22Rv1 (cell line): ENCODE measurements at regions not wholly inside any gene's neighbourhood (a gene's known extent, or its start where the extent isn't known, plus 50 kb on each side); places are given as distances from the start of the nearest gene placed in this dataset.

Experiments
- ZFX ChIP-seq: fragments of 450-650 bp; IDR thresholded peaks from 2 replicates; pipeline ENCODE4 v1.6.1; 2017; ENCODE audit warnings: antibody characterized with exemption, borderline replicate concordance
- TF ChIP-seq, protein P1 (sequence below): fragments of 450-650 bp; IDR thresholded peaks from 2 replicates; pipeline ENCODE4 v1.5.1; 2017; ENCODE audit warnings: mild to moderate bottlenecking

DNA sequence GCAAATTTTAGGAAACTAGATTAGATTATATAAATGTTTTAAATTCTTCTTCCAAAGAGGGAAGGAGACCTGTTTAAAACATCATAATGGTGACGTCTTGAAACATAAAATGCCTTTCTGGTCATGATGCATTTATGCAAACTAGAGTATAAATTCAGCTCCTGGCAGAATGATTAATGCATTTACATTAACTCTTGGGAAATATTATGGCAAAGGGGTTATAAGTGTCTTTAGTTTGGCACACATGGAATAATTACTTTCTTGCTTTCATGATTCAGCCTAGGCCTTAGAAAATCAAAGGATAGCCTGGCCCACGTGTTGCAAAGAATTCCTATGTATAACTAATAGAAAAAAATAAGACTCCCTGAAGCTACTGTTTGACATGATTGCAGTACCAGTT lies 639.2 kb downstream of the RFPL4B start:
- TF ChIP-seq, protein P1, sequence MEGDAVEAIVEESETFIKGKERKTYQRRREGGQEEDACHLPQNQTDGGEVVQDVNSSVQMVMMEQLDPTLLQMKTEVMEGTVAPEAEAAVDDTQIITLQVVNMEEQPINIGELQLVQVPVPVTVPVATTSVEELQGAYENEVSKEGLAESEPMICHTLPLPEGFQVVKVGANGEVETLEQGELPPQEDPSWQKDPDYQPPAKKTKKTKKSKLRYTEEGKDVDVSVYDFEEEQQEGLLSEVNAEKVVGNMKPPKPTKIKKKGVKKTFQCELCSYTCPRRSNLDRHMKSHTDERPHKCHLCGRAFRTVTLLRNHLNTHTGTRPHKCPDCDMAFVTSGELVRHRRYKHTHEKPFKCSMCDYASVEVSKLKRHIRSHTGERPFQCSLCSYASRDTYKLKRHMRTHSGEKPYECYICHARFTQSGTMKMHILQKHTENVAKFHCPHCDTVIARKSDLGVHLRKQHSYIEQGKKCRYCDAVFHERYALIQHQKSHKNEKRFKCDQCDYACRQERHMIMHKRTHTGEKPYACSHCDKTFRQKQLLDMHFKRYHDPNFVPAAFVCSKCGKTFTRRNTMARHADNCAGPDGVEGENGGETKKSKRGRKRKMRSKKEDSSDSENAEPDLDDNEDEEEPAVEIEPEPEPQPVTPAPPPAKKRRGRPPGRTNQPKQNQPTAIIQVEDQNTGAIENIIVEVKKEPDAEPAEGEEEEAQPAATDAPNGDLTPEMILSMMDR, result no peak
- TF ChIP-seq ZFX, result no peak
